ENCODE measurements at regions not wholly inside any gene's neighbourhood (a gene's known extent, or its start where the extent isn't known, plus 50 kb on each side); places are given as distances from the start of the nearest gene placed in this dataset.
"Not testable (repeated sequence)": the region's sequence is repeated elsewhere in the genome, so short reads cannot be mapped to it uniquely, and the experiment has no call there.

DNA sequence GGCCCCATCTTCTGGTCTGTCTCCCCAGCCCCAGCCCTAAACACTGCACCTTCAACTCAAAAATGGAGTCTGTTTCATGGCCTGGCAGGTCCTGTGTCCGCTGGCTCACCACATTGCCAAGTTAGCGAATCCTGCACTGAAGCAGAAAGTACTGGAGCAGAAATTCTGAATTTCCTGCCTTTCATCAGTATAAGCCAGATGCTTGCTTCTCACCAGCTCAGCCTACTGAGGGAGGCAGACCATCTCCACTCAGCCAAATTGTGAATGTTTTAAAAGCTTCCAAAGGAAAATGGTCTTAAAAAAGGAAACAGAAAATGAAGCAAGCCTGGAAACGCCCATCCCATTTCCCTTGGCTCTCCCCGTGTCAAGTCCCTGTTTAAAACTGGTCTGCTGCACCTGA lies 157.8 kb downstream of the C1D start:
- Histone ChIP-seq H3K9me3 (ENCODE audit: control insufficient read depth, insufficient read depth, low read length) (peaks cover 4% of the 10 kb centered on the region; the same call in 1 of the 2 replicates), H3K36me3 (ENCODE audit: control insufficient read depth, insufficient read depth, low read length) (no peaks in the 10 kb centered on the region), H3K27me3 (ENCODE audit: control insufficient read depth, insufficient read depth, low read length) (no peaks in the 10 kb centered on the region), H3K4me3 (ENCODE audit: low read depth, low read length) (no peak overlapping the region), H3K27ac (ENCODE audit: low read depth, low read length) (no peak overlapping the region), H3K4me1 (ENCODE audit: control insufficient read depth, insufficient read depth, low read length) (no peaks in the 10 kb centered on the region), H3K9ac (ENCODE audit: low read depth, low read length) (no peak overlapping the region)

DNA sequence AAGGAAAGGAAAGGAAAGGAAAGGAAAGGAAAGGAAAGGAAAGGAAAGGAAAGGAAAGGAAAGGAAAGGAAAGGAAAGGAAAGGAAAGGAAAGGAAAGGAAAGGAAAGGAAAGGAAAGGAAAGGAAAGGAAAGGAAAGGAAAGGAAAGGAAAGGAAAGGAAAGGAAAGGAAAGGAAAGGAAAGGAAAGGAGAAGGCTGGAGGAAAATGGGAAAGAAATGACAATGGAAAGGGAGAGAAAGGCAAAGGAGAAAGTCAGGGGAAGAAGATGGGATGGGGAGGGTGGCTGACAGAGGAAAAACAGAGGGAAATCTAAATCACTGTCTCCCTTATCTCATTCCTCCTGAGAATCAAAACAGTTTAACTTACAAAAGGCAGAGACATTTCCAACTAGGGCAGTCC lies 156.3 kb downstream of the C1D start:
- not testable (repeated sequence) for H3K27ac ChIP-seq (ENCODE audit: low read depth, low read length); H3K27me3 ChIP-seq (ENCODE audit: control insufficient read depth, insufficient read depth, low read length); H3K4me3 ChIP-seq (ENCODE audit: low read depth, low read length); H3K9me3 ChIP-seq (ENCODE audit: control insufficient read depth, insufficient read depth, low read length); H3K9ac ChIP-seq (ENCODE audit: low read depth, low read length); H3K4me1 ChIP-seq (ENCODE audit: control insufficient read depth, insufficient read depth, low read length); H3K36me3 ChIP-seq (ENCODE audit: control insufficient read depth, insufficient read depth, low read length)

DNA sequence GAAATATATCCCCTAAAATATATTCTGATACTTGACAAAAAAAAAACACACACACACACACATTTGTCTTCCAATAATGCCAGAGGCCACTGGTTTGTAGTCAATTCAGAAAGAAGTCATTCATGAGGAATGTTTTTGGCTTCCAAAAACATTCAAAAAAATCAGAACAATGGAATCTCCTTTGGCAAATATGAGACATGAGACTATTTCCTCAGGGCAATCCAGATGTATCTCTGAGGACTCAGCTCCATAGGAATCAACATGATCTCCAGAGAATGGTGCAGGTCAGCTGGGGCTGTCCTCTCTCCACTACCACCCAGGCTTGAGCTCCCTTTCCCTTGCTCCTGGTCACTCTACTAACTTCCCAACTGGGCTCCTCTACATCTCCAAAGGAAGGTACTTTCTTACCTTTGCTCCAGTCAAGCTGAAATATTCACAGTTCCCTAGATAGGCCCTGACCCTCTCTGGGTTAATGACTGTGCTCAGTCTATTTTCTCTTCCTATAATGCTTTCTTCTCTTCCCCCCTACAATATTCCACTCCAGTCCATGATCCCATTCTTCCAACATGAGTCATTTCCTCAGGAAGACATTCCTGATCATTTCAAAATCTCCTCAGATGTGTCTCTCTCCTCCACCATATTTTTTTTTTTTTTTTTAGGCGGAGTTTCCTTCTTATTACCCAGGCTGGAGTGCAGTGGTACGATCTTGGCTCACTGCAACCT lies 145.3 kb downstream of the C1D start:
- Histone ChIP-seq H3K36me3 (ENCODE audit: control insufficient read depth, insufficient read depth, low read length) (no peaks in the 10 kb centered on the region), H3K4me1 (ENCODE audit: control insufficient read depth, insufficient read depth, low read length) (peaks cover 11% of the 10 kb centered on the region), H3K27ac (ENCODE audit: low read depth, low read length) (no peak overlapping the region), H3K9ac (ENCODE audit: low read depth, low read length) (no peak overlapping the region), H3K9me3 (ENCODE audit: control insufficient read depth, insufficient read depth, low read length) (no peaks in the 10 kb centered on the region), H3K4me3 (ENCODE audit: low read depth, low read length) (no peak overlapping the region), H3K27me3 (ENCODE audit: control insufficient read depth, insufficient read depth, low read length) (no peaks in the 10 kb centered on the region)

DNA sequence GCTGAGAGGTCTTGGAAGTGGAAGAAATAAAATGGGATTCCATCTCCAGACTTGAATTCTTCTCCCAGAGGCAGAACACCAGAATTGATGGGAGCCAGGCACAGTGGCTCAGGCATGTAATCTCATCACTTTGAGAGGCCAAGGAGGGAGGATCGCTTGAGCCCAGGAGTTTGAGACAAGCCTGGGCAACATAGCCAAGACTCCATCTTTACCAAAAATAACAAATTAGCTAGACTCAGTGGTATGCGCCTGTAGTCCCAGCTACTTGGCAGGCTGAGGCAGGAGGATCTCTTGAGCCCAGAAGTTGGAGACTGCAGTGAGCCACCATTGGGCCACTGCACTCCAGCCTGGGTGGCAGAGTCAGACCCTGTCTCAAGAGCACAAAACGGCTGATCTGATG lies 144.3 kb downstream of the C1D start:
- Histone ChIP-seq H3K27ac (ENCODE audit: low read depth, low read length) (no peak overlapping the region), H3K9ac (ENCODE audit: low read depth, low read length) (no peak overlapping the region), H3K4me1 (ENCODE audit: control insufficient read depth, insufficient read depth, low read length) (peaks cover 14% of the 10 kb centered on the region), H3K27me3 (ENCODE audit: control insufficient read depth, insufficient read depth, low read length) (no peaks in the 10 kb centered on the region), H3K36me3 (ENCODE audit: control insufficient read depth, insufficient read depth, low read length) (no peaks in the 10 kb centered on the region), H3K9me3 (ENCODE audit: control insufficient read depth, insufficient read depth, low read length) (no peaks in the 10 kb centered on the region), H3K4me3 (ENCODE audit: low read depth, low read length) (no peak overlapping the region)

DNA sequence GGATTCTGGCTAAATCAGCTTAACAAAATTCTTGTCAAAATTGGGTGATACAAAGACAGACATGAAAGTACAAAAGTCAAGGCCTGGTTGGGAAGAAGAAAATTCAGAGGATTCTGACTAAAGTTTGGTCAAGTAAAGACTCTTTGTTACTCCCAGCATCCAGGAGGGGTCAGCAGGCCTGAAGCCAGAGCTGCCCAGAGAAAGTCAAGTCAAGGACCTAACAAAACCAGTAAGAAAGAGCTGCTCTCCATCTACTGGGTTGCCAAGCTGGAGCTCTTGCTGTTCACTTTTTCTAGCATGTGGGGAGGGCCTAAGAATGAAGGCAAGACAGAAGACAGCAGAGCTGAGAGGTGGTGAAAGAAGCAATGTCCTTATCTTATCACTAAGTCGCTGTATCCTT lies 143.3 kb downstream of the C1D start:
- H3K27me3 ChIP-seq (ENCODE audit: control insufficient read depth, insufficient read depth, low read length) = no peaks in the 10 kb centered on the region
- no peaks in the 10 kb centered on the region for H3K36me3 ChIP-seq (ENCODE audit: control insufficient read depth, insufficient read depth, low read length)
- H3K4me1 ChIP-seq (ENCODE audit: control insufficient read depth, insufficient read depth, low read length) = peaks cover 25% of the 10 kb centered on the region
- no peak overlapping the region for H3K4me3 ChIP-seq (ENCODE audit: low read depth, low read length)
- no peaks in the 10 kb centered on the region for H3K9me3 ChIP-seq (ENCODE audit: control insufficient read depth, insufficient read depth, low read length)
- H3K9ac ChIP-seq (ENCODE audit: low read depth, low read length) = no peak overlapping the region
- no peak overlapping the region for H3K27ac ChIP-seq (ENCODE audit: low read depth, low read length)

DNA sequence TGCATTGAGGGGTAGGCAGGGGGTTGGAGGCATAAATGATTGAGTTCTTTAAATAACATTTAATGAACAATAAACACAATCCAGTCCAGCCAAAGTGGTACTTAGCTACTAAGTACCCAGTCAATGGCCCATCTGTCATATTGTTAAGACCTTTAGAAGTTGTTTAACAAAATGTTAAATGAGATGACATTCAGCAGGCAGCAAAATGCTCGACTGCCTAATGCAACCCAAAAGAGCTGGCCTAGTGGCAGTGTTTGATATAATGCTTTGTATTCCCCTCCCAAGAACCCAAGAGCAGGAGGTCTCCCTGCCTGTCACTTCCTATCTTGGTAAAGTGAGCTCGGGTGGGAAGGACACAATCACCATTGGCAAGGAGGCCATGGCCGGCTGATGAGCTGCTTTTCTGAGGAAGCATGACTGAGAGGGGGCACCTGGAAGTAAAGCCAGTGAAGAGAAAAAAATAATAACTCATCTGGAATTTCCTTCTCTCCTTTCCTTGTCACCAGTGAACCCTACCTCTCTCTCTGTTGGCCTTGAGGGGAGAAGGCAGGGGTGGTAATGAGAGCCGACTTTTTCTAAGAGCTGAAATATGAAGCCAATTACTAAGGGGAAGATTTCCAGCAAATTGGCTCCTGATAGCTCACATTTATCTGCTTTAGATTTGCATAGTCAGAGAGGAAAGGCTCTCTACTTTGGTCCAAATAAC lies 140.6 kb downstream of the C1D start:
- Histone ChIP-seq H3K4me3 (ENCODE audit: low read depth, low read length) (no peak overlapping the region), H3K36me3 (ENCODE audit: control insufficient read depth, insufficient read depth, low read length) (no peaks in the 10 kb centered on the region), H3K4me1 (ENCODE audit: control insufficient read depth, insufficient read depth, low read length) (peaks cover 36% of the 10 kb centered on the region), H3K27ac (ENCODE audit: low read depth, low read length) (no peak overlapping the region), H3K9me3 (ENCODE audit: control insufficient read depth, insufficient read depth, low read length) (no peaks in the 10 kb centered on the region), H3K27me3 (ENCODE audit: control insufficient read depth, insufficient read depth, low read length) (no peaks in the 10 kb centered on the region), H3K9ac (ENCODE audit: low read depth, low read length) (no peak overlapping the region)

DNA sequence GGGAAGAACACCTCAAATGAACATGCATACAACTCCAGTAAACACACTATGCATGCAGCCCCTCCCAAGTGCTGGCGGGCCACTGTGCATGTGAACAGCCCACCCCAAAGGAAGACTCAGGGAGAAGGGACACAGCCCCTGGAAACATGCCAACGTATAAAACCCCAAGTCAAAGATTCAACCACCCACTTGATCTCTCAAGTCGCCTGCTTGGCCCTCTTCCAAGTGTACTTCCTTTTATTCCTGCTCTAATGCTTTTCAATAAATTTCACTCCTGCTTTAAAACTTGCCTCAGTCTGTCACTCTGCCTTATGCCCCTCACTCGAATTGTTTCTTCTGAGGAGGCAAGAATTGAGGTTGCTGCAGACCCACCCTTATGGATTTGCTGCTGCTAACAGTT lies 139.1 kb downstream of the C1D start:
- no peaks in the 10 kb centered on the region for H3K36me3 ChIP-seq (ENCODE audit: control insufficient read depth, insufficient read depth, low read length)
- H3K4me3 ChIP-seq (ENCODE audit: low read depth, low read length) = no peak overlapping the region
- H3K27ac ChIP-seq (ENCODE audit: low read depth, low read length) = no peak overlapping the region

DNA sequence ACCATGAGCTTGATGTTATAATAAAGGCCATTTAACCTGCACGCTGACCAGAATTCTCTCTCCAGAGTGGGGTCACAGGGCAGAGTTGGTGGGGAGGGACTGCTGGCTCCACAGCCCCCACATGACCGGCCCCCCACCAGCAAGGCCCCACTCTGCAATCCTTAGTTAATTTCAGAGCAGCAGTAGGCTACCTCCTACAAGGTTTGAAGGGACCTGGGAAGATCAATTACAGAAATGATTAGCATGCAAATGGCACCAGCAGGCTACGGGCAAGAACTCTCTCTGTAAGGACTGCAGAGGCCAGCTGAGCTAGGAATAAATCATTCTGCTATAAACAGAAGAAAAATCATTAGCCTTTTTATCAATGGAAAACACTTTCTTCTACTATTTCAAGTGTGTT lies 135.3 kb downstream of the C1D start:
- no peaks in the 10 kb centered on the region for H3K27me3 ChIP-seq (ENCODE audit: control insufficient read depth, insufficient read depth, low read length)
- H3K4me1 ChIP-seq (ENCODE audit: control insufficient read depth, insufficient read depth, low read length) = peaks cover 57% of the 10 kb centered on the region
- H3K4me3 ChIP-seq (ENCODE audit: low read depth, low read length) = peak overlapping the region; percentile 14; the same call in 1 of the 2 replicates
- H3K36me3 ChIP-seq (ENCODE audit: control insufficient read depth, insufficient read depth, low read length) = no peaks in the 10 kb centered on the region
- H3K9me3 ChIP-seq (ENCODE audit: control insufficient read depth, insufficient read depth, low read length) = no peaks in the 10 kb centered on the region
- no peak overlapping the region for H3K9ac ChIP-seq (ENCODE audit: low read depth, low read length)
- peak overlapping the region; percentile 50 for H3K27ac ChIP-seq (ENCODE audit: low read depth, low read length)

More for the DNA sequence above, 139.1 kb downstream of the C1D start:
- Histone ChIP-seq H3K27me3 (ENCODE audit: control insufficient read depth, insufficient read depth, low read length) (no peaks in the 10 kb centered on the region), H3K4me1 (ENCODE audit: control insufficient read depth, insufficient read depth, low read length) (peaks cover 48% of the 10 kb centered on the region), H3K9ac (ENCODE audit: low read depth, low read length) (no peak overlapping the region), H3K9me3 (ENCODE audit: control insufficient read depth, insufficient read depth, low read length) (no peaks in the 10 kb centered on the region)

DNA sequence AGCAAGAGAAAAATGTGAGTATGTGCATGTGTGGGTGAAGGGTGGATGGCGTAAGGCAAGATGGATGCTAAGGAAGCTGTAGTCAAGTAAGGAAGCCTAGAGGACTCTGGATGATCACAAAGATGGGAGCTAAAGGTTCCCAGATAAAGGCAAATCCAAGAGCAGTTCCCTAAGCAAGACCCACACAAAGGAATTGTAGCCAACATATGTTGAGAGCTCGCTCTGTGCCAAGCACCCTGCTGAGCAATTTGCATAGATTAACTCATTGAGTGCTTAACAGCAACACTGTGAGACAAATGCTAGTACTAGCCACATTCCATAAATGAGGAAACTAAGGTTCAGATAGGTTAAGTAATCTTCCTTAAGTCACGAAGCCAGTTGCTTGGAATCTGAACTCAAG lies 132.6 kb downstream of the C1D start:
- no peaks in the 10 kb centered on the region for H3K27me3 ChIP-seq (ENCODE audit: control insufficient read depth, insufficient read depth, low read length)
- H3K4me1 ChIP-seq (ENCODE audit: control insufficient read depth, insufficient read depth, low read length) = peaks cover 43% of the 10 kb centered on the region
- no peak overlapping the region for H3K9ac ChIP-seq (ENCODE audit: low read depth, low read length)
- no peaks in the 10 kb centered on the region for H3K36me3 ChIP-seq (ENCODE audit: control insufficient read depth, insufficient read depth, low read length)
- H3K9me3 ChIP-seq (ENCODE audit: control insufficient read depth, insufficient read depth, low read length) = no peaks in the 10 kb centered on the region
- peak overlapping the region; percentile 69 for H3K27ac ChIP-seq (ENCODE audit: low read depth, low read length)
- peak overlapping the region; percentile 4; the same call in 1 of the 2 replicates for H3K4me3 ChIP-seq (ENCODE audit: low read depth, low read length)

DNA sequence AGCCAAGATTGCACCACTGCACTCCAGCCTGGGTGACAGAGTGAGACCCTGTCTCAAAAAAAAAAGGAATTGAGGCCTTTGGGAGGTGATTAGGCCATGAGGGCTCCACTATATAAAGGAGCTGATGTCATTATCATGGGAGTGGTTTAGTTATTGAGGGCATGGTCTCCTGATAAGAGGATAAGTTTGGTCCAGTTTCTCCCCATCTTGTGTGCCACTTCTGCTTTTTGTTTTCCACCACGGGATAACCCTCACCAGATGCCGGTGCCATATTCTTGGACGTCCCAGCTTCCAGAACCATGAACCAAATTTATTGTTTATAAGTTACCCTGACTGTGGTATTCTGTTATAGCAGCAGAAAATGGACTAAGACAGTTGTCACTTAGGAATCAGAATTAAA lies 125.8 kb downstream of the C1D start:
- Histone ChIP-seq H3K4me3 (ENCODE audit: low read depth, low read length) (no peak overlapping the region), H3K4me1 (ENCODE audit: control insufficient read depth, insufficient read depth, low read length) (no peaks in the 10 kb centered on the region), H3K27ac (ENCODE audit: low read depth, low read length) (no peak overlapping the region), H3K36me3 (ENCODE audit: control insufficient read depth, insufficient read depth, low read length) (no peaks in the 10 kb centered on the region), H3K27me3 (ENCODE audit: control insufficient read depth, insufficient read depth, low read length) (no peaks in the 10 kb centered on the region), H3K9me3 (ENCODE audit: control insufficient read depth, insufficient read depth, low read length) (no peaks in the 10 kb centered on the region), H3K9ac (ENCODE audit: low read depth, low read length) (no peak overlapping the region)

DNA sequence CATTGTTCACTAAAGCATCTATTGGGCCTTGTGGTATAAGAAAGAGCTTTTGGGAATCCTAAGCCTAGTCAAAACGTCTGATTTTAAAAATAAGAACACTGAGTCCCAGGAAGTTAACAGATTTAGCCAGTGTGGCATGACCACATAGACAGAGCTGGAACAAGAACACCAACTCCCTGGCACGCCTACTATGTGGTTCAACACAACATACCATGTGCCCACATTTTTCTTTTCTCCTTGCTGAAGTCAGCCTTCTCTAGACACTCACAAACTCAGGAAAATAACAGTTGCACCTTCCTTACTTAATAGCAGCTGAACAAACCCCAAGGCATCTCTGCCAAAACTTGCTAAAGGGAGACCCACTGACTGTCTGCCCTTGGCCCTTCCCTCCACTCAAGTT lies 124.8 kb downstream of the C1D start:
- Histone ChIP-seq H3K9me3 (ENCODE audit: control insufficient read depth, insufficient read depth, low read length) (no peaks in the 10 kb centered on the region; the same call in 1 of the 2 replicates), H3K9ac (ENCODE audit: low read depth, low read length) (no peak overlapping the region), H3K4me3 (ENCODE audit: low read depth, low read length) (no peak overlapping the region), H3K36me3 (ENCODE audit: control insufficient read depth, insufficient read depth, low read length) (no peaks in the 10 kb centered on the region), H3K27me3 (ENCODE audit: control insufficient read depth, insufficient read depth, low read length) (no peaks in the 10 kb centered on the region), H3K27ac (ENCODE audit: low read depth, low read length) (no peak overlapping the region), H3K4me1 (ENCODE audit: control insufficient read depth, insufficient read depth, low read length) (no peaks in the 10 kb centered on the region)
